ENCODE measurements at regions not wholly inside any gene's neighbourhood (a gene's known extent, or its start where the extent isn't known, plus 50 kb on each side); places are given as distances from the start of the nearest gene placed in this dataset.

GRCh38 chr20:57837208-57838035 lies 127.6 kb upstream of the PMEPA1 start:
- Histone ChIP-seq H3K4me3 (ENCODE audit: low read length in 3 of 3) (no peak overlapping the region), H3K4me1 (ENCODE audit: control insufficient read depth in 2 of 3, insufficient read depth in 2 of 3, low read depth in 1 of 3, low read length in 3 of 3) (no peaks in the 10 kb centered on the region), H3K9ac (ENCODE audit: low read length in 3 of 3) (no peak overlapping the region), H3K27ac (ENCODE audit: low read depth in 2 of 2, low read length in 2 of 2) (no peak overlapping the region), H3K9me3 (ENCODE audit: control insufficient read depth in 2 of 3, insufficient read depth in 1 of 3, low read length in 3 of 3) (no peaks in the 10 kb centered on the region), H3K36me3 (ENCODE audit: control insufficient read depth in 2 of 3, insufficient read depth in 3 of 3, low read length in 3 of 3) (no peaks in the 10 kb centered on the region), H3K27me3 (ENCODE audit: control insufficient read depth, insufficient read depth, low read length) (peaks cover 3% of the 10 kb centered on the region)
- TF ChIP-seq CTCF (IDR thresholded peaks at IDR 0.05; ENCODE audit: borderline replicate concordance, extremely low read depth, insufficient read depth), result no peak
- intact Hi-C loops (cut with DNase I), result no loop called here
- DNase-seq (no peak), FAIRE-seq (no peak)

DNA sequence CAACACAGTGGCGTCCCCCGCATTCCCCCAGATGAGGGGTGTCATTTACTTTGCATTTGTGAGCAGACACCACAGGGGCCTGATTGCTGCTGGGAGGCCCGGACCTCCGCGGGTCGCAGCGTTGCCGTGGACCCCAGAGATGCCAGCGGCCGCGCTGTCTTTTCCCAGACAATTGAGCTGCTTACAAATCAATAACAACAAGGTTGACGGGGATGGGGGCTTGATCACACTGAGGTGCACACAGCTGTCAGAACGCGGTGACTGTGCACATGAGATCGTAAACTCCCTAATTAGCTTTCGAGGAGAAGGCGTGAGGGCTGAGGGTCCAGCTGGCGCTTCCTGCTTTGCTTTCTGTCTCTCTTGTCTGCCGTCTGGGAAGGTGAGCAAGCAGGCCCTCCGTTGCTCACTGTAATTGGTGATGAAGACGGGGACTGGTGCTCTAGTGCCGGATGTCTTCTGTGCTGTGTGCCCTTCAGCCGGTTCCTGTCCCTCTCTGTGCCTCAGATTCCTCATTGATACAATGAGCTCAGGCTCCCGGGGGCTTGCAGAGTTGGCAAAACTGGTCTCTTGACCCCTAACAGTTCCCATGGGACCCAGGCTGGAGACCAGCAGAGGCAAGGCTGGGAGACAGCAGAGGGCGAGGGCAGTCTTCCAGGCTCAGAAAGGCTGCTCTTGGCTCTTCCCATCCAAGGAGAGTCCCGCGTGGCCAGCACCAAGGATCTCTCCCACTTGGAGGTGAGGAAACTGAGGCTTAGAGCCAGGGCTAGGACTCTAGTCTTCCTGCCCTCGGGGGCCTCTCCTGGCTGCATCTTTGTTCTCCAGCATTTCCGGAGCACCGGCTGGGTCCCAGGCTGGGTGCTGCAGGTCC lies 126.0 kb upstream of the PMEPA1 start:
- Histone ChIP-seq H3K4me3 (ENCODE audit: low read length in 3 of 3) (no peak overlapping the region), H3K4me1 (ENCODE audit: control insufficient read depth in 2 of 3, insufficient read depth in 2 of 3, low read depth in 1 of 3, low read length in 3 of 3) (no peaks in the 10 kb centered on the region), H3K27ac (ENCODE audit: low read depth in 2 of 2, low read length in 2 of 2) (no peak overlapping the region), H3K36me3 (ENCODE audit: control insufficient read depth in 2 of 3, insufficient read depth in 3 of 3, low read length in 3 of 3) (no peaks in the 10 kb centered on the region), H3K27me3 (ENCODE audit: control insufficient read depth, insufficient read depth, low read length) (peaks cover 3% of the 10 kb centered on the region), H3K9ac (ENCODE audit: low read length in 3 of 3) (no peak overlapping the region), H3K9me3 (ENCODE audit: control insufficient read depth in 2 of 3, insufficient read depth in 1 of 3, low read length in 3 of 3) (no peaks in the 10 kb centered on the region)
- intact Hi-C loops (cut with DNase I), result no loop called here
- no peak for TF ChIP-seq CTCF (IDR thresholded peaks at IDR 0.05; ENCODE audit: borderline replicate concordance, extremely low read depth, insufficient read depth)
- DNase-seq, result peak in 3 of 5 donors; percentile 37 to 49 (median 46)
- no peak for FAIRE-seq

DNA sequence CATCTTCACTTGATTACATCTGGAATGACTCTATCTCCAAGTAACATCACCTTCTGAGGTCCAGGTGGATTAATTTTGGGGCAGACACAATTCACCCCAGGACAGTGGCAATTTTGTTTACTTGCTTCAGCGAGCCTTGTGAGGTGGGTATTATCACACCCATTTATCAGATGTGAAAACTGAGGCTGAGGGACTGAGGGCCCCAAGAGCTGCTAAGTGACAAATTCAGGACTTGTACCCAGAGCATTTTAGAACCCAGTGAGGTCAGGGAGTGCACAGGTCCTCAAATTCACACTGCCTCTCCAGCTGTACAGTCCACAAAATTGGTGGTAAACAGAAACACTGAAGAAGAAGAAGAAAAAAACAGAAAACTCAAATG lies 125.2 kb upstream of the PMEPA1 start:
- TF ChIP-seq CTCF (IDR thresholded peaks at IDR 0.05; ENCODE audit: borderline replicate concordance, extremely low read depth, insufficient read depth), result no peak
- peaks cover 3% of the 10 kb centered on the region for H3K27me3 ChIP-seq (ENCODE audit: control insufficient read depth, insufficient read depth, low read length)
- intact Hi-C loops (cut with DNase I), result no loop called here
- DNase-seq (no peak), FAIRE-seq (no peak)
- H3K27ac ChIP-seq (ENCODE audit: low read depth in 2 of 2, low read length in 2 of 2), result no peak overlapping the region
- H3K4me3 ChIP-seq (ENCODE audit: low read length in 3 of 3), result no peak overlapping the region
- H3K4me1 ChIP-seq (ENCODE audit: control insufficient read depth in 2 of 3, insufficient read depth in 2 of 3, low read depth in 1 of 3, low read length in 3 of 3), result no peaks in the 10 kb centered on the region
- H3K9ac ChIP-seq (ENCODE audit: low read length in 3 of 3), result no peak overlapping the region
- H3K36me3 ChIP-seq (ENCODE audit: control insufficient read depth in 2 of 3, insufficient read depth in 3 of 3, low read length in 3 of 3), result no peaks in the 10 kb centered on the region
- H3K9me3 ChIP-seq (ENCODE audit: control insufficient read depth in 2 of 3, insufficient read depth in 1 of 3, low read length in 3 of 3), result no peaks in the 10 kb centered on the region

Measured in kidney (tissue), 13 donors.